HEK293 (cell line): ENCODE measurements at regions not wholly inside any gene's neighbourhood (a gene's known extent, or its start where the extent isn't known, plus 50 kb on each side); places are given as distances from the start of the nearest gene placed in this dataset.

Source experiments
- CTCF ChIA-PET: fragments of 350-600 bp; formaldehyde crosslinking; extraction: SDS; loops from one replicate; lab custom pipeline; 2021; ENCODE audit warnings: antibody characterized with exemption; lab: Yijun Ruan, JAX
- POLR2A ChIA-PET: fragments of 300-600 bp; formaldehyde crosslinking; extraction: SDS; loops from one replicate; lab custom pipeline; 2020; ENCODE audit warnings: antibody characterized with exemption, inconsistent platforms; lab: Yijun Ruan, JAX
- H3K27ac ChIP-seq: fragments of 200-500 bp; sonication (Bioruptor generic); 2 replicates; pipeline ENCODE4 v1.5.1; 2014; ENCODE audit warnings: low read depth, low read length, control low read depth, inconsistent platforms; ENCODE audit errors: extremely low read depth
- H3K36me3 ChIP-seq, 2 experiments: fragments of 200-500 bp in 1 of 2; sonication (Bioruptor generic) in 1 of 2; 1 replicate in 1 of 2; 2 replicates in 1 of 2; pipeline ENCODE4 v1.5.1; 2014 to 2017; ENCODE audit warnings: inconsistent platforms in 2 of 2, low read length in 2 of 2; ENCODE audit not compliant: control insufficient read depth in 2 of 2, insufficient read depth in 1 of 2
- H3K4me1 ChIP-seq: fragments of 200-500 bp; sonication (Bioruptor generic); 2 replicates; pipeline ENCODE4 v1.5.1; 2014; ENCODE audit warnings: mild to moderate bottlenecking, low read length, inconsistent platforms; ENCODE audit not compliant: control insufficient read depth, insufficient read depth
- H3K4me3 ChIP-seq: 2 replicates; pipeline ENCODE4 v1.5.1; 2011; ENCODE audit warnings: low read depth, mild to moderate bottlenecking, control low read depth, low read length, moderate library complexity
- H3K9me3 ChIP-seq: fragments of 200-500 bp; sonication (Bioruptor generic); 2 replicates; pipeline ENCODE4 v1.5.1; 2014; ENCODE audit warnings: low read depth, low read length, inconsistent platforms; ENCODE audit not compliant: control insufficient read depth, insufficient read depth
- ATF2 ChIP-seq: fragments of 450-650 bp; formaldehyde crosslinking; IDR thresholded peaks from 2 replicates; pipeline ENCODE4 v1.5.1; 2016; ENCODE audit warnings: missing biosample characterization, missing genetic modification characterization, low read depth
- FEZF1 ChIP-seq: fragments of 450-650 bp; formaldehyde crosslinking; IDR thresholded peaks from 2 replicates; pipeline ENCODE4 v1.5.1; 2016; ENCODE audit warnings: missing biosample characterization, missing genetic modification characterization
- OSR2 ChIP-seq: fragments of 450-650 bp; formaldehyde crosslinking; IDR thresholded peaks from 2 replicates; pipeline ENCODE4 v1.5.1; 2016; ENCODE audit warnings: missing biosample characterization, missing genetic modification characterization
- SCRT1 ChIP-seq: fragments of 450-650 bp; formaldehyde crosslinking; IDR thresholded peaks from 2 replicates; pipeline ENCODE4 v1.5.1; 2016; ENCODE audit warnings: missing biosample characterization, missing genetic modification characterization, borderline replicate concordance
- ZBTB11 ChIP-seq: fragments of 450-650 bp; formaldehyde crosslinking; conservative IDR thresholded peaks from 2 replicates; pipeline ENCODE4 v1.5.1; 2016; ENCODE audit warnings: low read depth, missing biosample characterization, missing genetic modification characterization
- ZBTB7A ChIP-seq: fragments of 450-650 bp; formaldehyde crosslinking; IDR thresholded peaks from 2 replicates; pipeline ENCODE4 v1.5.1; 2016; ENCODE audit warnings: low read depth, missing biosample characterization, missing genetic modification characterization
- ZFHX2 ChIP-seq: fragments of 450-650 bp; formaldehyde crosslinking; conservative IDR thresholded peaks from 2 replicates; pipeline ENCODE4 v1.5.1; 2016; ENCODE audit warnings: missing biosample characterization, missing genetic modification characterization
- ZNF184 ChIP-seq: fragments of 450-650 bp; IDR thresholded peaks from 2 replicates; pipeline ENCODE4 v1.5.1; 2018; ENCODE audit warnings: missing biosample characterization, mild to moderate bottlenecking, missing genetic modification characterization
- ZNF302 ChIP-seq: fragments of 450-650 bp; formaldehyde crosslinking; IDR thresholded peaks from 2 replicates; pipeline ENCODE4 v1.5.1; 2016; ENCODE audit warnings: missing biosample characterization, missing genetic modification characterization, low read depth
- ZNF488 ChIP-seq: fragments of 450-650 bp; formaldehyde crosslinking; IDR thresholded peaks from 2 replicates; pipeline ENCODE4 v1.5.1; 2016; ENCODE audit warnings: missing biosample characterization, missing genetic modification characterization
- ZNF837 ChIP-seq: fragments of 450-650 bp; formaldehyde crosslinking; IDR thresholded peaks from 2 replicates; pipeline ENCODE4 v1.5.1; 2016; ENCODE audit warnings: missing biosample characterization, missing genetic modification characterization
- TF ChIP-seq, protein P1 (sequence below): fragments of 450-650 bp; formaldehyde crosslinking; IDR thresholded peaks from 2 replicates; pipeline ENCODE4 v1.5.1; 2017; ENCODE audit warnings: missing biosample characterization, missing genetic modification characterization
- TF ChIP-seq, protein P2 (sequence below): fragments of 450-650 bp; IDR thresholded peaks from 2 replicates; pipeline ENCODE4 v1.5.1; 2018; ENCODE audit warnings: missing biosample characterization, mild to moderate bottlenecking, missing genetic modification characterization

DNA sequence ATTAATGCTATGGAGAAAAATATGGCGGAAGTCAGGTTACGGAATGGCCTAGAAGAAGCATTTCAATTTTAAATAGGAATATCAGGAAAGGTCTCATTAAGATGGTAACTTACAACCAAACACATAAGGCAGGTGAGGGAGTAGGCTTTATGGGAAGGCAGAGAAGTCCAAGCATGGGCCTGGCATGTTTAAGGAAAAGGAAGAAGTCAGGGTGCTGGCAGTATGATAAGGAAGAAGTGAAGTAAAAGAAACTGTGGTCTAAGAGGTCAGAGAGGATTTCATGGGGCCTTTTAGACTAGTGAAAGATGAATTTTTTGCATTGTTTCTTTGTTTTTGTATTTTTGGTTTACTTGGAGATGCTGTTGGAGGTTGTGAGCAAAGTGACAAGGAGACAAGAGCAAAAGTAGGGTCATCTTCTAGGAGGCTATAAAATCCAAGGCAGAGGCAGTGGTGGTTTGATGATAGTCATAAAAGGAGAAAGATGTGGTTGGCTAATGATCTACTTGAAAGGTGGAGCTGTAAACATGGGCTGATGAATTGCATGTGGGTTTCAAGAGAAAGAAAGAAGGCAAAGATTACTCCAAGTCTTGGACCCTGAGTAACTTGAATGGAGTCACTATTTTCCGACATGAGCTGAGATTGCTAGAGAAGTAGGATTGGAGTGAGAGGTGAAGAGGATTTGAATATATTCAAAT is 354.3 kb downstream of the GPD2 start:
- POLR2A ChIA-PET, result no interaction called here
- no peaks in the 10 kb centered on the region for H3K9me3 ChIP-seq
- H3K27ac ChIP-seq, result no peak overlapping the region
- no peaks in the 10 kb centered on the region for H3K36me3 ChIP-seq
- H3K4me1 ChIP-seq, result no peaks in the 10 kb centered on the region
- CTCF ChIA-PET, result interaction anchor here (0.8 kb wide), 1 partner anchor 1413 kb away, joined by 3 read pairs; no protein-coding TSS in a partner anchor
- TF ChIP-seq ZNF488 (tag by site-specific recombination) (no peak), ZNF184 (no peak), ZFHX2 (no peak)
- no peak overlapping the region for H3K4me3 ChIP-seq

- no peaks in the 10 kb centered on the region for H3K9me3 ChIP-seq
- H3K4me1 ChIP-seq, result no peaks in the 10 kb centered on the region
- POLR2A ChIA-PET, result no interaction called here
- TF ChIP-seq ZBTB7A (tag by site-specific recombination), result no peak
- TF ChIP-seq, all 188 proteins: peak for 0
- Histone ChIP-seq H3K36me3 (no peaks in the 10 kb centered on the region), H3K4me3 (no peak overlapping the region), H3K27ac (no peak overlapping the region)
- CTCF ChIA-PET, result no interaction called here
Observed at GRCh38 chr2:156792242-156792840, 356.2 kb downstream of the GPD2 start.

- CTCF ChIA-PET, result no interaction called here
- TF ChIP-seq, protein P1, sequence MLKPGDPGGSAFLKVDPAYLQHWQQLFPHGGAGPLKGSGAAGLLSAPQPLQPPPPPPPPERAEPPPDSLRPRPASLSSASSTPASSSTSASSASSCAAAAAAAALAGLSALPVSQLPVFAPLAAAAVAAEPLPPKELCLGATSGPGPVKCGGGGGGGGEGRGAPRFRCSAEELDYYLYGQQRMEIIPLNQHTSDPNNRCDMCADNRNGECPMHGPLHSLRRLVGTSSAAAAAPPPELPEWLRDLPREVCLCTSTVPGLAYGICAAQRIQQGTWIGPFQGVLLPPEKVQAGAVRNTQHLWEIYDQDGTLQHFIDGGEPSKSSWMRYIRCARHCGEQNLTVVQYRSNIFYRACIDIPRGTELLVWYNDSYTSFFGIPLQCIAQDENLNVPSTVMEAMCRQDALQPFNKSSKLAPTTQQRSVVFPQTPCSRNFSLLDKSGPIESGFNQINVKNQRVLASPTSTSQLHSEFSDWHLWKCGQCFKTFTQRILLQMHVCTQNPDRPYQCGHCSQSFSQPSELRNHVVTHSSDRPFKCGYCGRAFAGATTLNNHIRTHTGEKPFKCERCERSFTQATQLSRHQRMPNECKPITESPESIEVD (tag by site-specific recombination), result peak; percentile 56
- 0 out of 2 replicates have a peak, but pooled peaks have one; percentile 33 for TF ChIP-seq OSR2 (tag by site-specific recombination)
- no peak for TF ChIP-seq ZNF837 (tag by site-specific recombination)
- TF ChIP-seq ZNF302, result no peak
- TF ChIP-seq, protein P2, sequence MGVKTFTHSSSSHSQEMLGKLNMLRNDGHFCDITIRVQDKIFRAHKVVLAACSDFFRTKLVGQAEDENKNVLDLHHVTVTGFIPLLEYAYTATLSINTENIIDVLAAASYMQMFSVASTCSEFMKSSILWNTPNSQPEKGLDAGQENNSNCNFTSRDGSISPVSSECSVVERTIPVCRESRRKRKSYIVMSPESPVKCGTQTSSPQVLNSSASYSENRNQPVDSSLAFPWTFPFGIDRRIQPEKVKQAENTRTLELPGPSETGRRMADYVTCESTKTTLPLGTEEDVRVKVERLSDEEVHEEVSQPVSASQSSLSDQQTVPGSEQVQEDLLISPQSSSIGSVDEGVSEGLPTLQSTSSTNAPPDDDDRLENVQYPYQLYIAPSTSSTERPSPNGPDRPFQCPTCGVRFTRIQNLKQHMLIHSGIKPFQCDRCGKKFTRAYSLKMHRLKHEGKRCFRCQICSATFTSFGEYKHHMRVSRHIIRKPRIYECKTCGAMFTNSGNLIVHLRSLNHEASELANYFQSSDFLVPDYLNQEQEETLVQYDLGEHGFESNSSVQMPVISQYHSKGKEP, result 0 out of 2 replicates have a peak, but pooled peaks have one; percentile 21
- TF ChIP-seq SCRT1 (tag by site-specific recombination), result 0 out of 2 replicates have a peak, but pooled peaks have one; percentile 31
- peak; percentile 54 for TF ChIP-seq FEZF1 (tag by site-specific recombination)
- TF ChIP-seq, all 188 proteins: peak for 5
- POLR2A ChIA-PET, result no interaction called here
- no peaks in the 10 kb centered on the region for H3K9me3 ChIP-seq
- H3K36me3 ChIP-seq, result no peaks in the 10 kb centered on the region
- peaks cover 18% of the 10 kb centered on the region for H3K4me1 ChIP-seq
- H3K27ac ChIP-seq, result no peak overlapping the region
- no peak overlapping the region for H3K4me3 ChIP-seq
Observed at GRCh38 chr2:156797832-156798231, 361.7 kb downstream of the GPD2 start.

- CTCF ChIA-PET, result interaction anchor here (0.5 kb wide), 1 partner anchor 174 kb away, joined by 3 read pairs; no protein-coding TSS in a partner anchor
- no peaks in the 10 kb centered on the region for H3K9me3 ChIP-seq
- H3K36me3 ChIP-seq, result no peaks in the 10 kb centered on the region
- POLR2A ChIA-PET, result interaction anchor here (0.5 kb wide), 1 partner anchor 465 kb away, joined by 3 read pairs; no protein-coding TSS in a partner anchor
- H3K4me3 ChIP-seq, result no peak overlapping the region
- H3K27ac ChIP-seq, result peak overlapping the region; percentile 11
- H3K4me1 ChIP-seq, result peaks cover 22% of the 10 kb centered on the region
- TF ChIP-seq, protein P1 (tag by site-specific recombination), result peak; percentile 39; the same call in 1 of the 2 replicates
- TF ChIP-seq ZBTB11 (tag by site-specific recombination) (no peak), ATF2 (tag by site-specific recombination) (peak; percentile 53; the same call in 1 of the 2 replicates)
Observed at GRCh38 chr2:156800065-156800653, 364.0 kb downstream of the GPD2 start.
